22Rv1 (cell line): ENCODE measurements at regions not wholly inside any gene's neighbourhood (a gene's known extent, or its start where the extent isn't known, plus 50 kb on each side); places are given as distances from the start of the nearest gene placed in this dataset.

Experiments used
- CTCF ChIP-seq: fragments of 450-650 bp; IDR thresholded peaks from 2 replicates; pipeline ENCODE4 v1.5.1; 2017; ENCODE audit warnings: mild to moderate bottlenecking
- ZFX ChIP-seq: fragments of 450-650 bp; IDR thresholded peaks from 2 replicates; pipeline ENCODE4 v1.6.1; 2017; ENCODE audit warnings: antibody characterized with exemption, borderline replicate concordance

GRCh38 chr3:101134331-101134730 is 141.1 kb upstream of the ABI3BP start:
- TF ChIP-seq CTCF, result no peak
- no peak for TF ChIP-seq ZFX
